ENCODE measurements at regions not wholly inside any gene's neighbourhood (a gene's known extent, or its start where the extent isn't known, plus 50 kb on each side); places are given as distances from the start of the nearest gene placed in this dataset.

- DNase-seq: peak; percentile 68
Measured at GRCh38 chr12:91994208-91994797, 151.3 kb downstream of the BTG1 start.

- DNase-seq: no peak
Measured at GRCh38 chr12:91993287-91994017, 152.2 kb downstream of the BTG1 start.

GRCh38 chr12:91991399-91992187, 154.1 kb downstream of the BTG1 start:
- DNase-seq: no peak

DNA sequence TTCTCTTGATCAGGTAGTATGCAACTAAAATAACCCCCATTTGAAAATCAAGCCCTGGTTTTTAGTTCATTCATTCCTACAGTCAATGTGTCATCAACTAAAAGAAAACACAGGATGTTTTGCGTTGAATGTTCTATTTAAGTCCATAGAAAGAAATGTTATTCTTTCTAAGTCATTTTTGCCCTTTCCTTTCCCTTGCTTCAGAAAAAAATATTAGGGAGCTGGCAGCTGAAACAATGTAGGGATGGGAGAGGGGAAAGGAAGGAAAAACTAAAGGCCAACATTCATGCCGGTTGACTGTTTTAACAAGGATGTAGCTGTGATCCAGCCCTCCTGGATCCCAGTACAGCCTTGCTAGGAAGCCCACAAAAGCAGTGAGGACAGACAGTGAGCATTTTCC, 155.1 kb downstream of the BTG1 start:
- no peak for DNase-seq

DNA sequence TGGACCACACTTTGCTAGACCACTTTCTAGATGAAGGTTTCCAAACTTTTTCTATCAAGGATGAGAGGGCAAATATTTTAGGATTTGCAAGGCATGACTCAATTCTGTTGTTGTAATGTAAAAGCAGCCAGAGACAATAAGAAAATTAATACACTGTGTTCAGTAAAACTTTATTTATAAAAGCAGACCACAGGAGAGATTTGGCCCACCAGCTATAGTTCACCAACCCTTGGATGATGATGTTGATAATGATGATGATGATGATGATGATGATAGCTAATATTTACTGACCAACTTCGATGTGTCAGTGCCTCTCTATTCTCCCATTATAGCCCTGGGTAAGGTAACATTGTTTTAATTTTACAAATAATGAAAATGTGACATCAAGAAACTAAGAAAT, 156.5 kb downstream of the BTG1 start:
- no peak for DNase-seq

GRCh38 chr12:91988086-91988923, 157.3 kb downstream of the BTG1 start:
- no peak for DNase-seq

- DNase-seq: no peak
Measured at GRCh38 chr12:91986084-91986483, 159.6 kb downstream of the BTG1 start.

- no peak for DNase-seq
Measured at GRCh38 chr12:91985002-91985787, 160.5 kb downstream of the BTG1 start.

DNA sequence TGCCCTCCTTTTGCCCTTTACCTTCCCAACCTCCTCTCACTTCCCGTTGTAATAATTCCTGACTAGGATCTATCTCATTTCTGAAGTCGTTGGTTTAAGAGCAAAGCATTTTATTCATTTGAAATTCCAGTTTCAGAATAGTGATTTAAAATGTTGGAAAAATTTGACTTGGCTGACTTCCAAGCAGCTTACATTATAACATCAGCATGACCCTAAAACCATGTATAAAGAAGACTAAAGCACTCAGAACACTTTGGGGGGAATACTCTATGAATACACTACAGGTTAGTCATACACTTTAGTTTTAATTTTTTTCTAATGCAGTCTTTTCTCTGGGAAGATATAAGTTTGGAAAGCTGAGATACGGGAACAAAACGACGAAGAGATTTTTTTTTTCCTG, 161.1 kb downstream of the BTG1 start:
- DNase-seq: no peak

- DNase-seq: no peak
Measured at GRCh38 chr12:91983935-91984334, 161.7 kb downstream of the BTG1 start.

GRCh38 chr12:91982946-91983345, 162.7 kb downstream of the BTG1 start:
- no peak for DNase-seq

GRCh38 chr12:91980389-91980821, 165.2 kb downstream of the BTG1 start:
- DNase-seq: no peak

- DNase-seq: no peak
Measured at GRCh38 chr12:91978143-91978542, 167.5 kb downstream of the BTG1 start.

DNA sequence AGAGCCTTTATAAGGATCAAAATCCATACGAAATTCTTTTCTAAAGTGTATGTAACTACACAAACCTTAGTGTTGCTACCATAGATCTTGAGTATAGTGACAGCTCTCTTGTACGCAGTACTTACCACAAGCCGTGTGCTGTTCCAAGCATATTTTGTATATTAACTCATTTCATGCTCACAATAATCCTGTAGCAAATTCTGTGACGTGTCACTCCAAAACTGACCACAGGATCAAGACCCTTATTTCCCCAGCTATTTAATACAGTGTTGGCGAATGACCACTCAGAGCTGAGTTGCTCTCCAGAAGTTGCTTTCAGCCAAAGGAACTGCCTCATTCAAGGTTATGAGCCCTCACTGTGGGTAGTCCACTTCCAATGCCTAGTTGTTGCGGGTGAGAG, 169.8 kb downstream of the BTG1 start:
- DNase-seq: no peak

DNA sequence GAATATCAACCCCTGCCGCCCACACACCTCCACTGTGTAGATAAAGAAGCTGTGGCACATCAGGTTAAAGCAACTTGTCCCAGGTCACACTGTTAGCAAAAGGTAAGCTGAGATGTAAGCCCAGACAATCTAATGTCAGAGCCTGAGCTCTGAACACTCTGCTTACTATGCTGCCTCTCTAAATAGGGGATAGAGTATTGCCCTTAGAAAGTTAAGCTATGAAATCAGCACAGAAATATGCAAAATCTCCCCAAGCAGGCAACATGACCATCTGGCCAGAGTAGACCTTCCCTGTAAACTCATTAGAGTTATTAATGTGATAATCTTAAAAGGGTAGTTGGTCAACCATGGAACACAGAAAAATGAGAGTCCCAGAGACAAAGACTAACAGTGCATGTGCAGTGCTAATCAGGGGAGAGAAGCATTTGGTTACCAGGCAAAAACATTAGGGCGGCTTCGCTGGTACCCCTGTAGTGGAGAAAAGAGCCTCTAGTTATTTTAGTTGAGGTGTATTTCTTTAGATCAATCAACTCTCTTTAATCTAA, 171.0 kb downstream of the BTG1 start:
- DNase-seq: no peak

GRCh38 chr12:91973813-91974212, 171.8 kb downstream of the BTG1 start:
- no peak for DNase-seq

- no peak for DNase-seq
Measured at GRCh38 chr12:91972896-91973295, 172.8 kb downstream of the BTG1 start.

DNA sequence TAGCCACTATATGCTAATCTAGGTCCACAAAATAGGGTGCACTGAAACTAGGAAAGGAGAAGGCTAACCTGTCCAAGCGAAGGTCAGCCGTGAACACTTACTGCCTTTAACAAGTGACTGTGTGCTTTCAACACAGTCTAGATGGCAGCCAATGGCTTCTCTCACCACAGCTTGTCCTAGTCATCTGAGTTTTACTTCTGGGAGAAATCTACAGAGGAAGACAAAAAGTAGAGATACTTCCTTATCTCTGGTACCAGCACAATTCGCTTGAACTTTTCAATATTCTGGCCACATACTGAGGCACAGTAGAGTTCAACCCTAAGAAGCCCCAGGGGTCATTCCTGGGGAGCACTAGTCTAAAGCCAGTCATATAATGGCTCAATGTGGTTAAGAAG, 176.9 kb downstream of the BTG1 start:
- no peak for DNase-seq

GRCh38 chr12:91968076-91968776, 177.4 kb downstream of the BTG1 start:
- no peak for DNase-seq

GRCh38 chr12:91967590-91967989, 178.1 kb downstream of the BTG1 start:
- DNase-seq: no peak

DNA sequence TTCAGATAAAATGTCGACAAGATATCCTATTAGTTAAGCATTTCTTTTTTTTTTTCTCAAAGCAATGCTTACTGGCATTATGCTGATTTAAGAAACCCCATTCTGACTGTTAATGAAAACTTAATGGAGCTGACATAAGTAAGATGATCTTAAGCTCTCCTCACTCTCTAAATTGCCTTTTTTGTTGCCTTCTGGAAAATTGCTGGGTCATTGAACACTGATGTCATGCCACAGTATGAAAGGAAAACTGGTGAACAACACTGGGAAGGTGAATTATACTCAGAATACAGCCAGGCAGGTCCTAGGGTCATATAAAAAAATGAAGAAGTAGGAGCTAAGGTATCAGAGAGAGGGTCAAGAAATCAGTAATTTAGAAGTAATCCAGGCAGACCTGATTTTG, 179.9 kb downstream of the BTG1 start:
- DNase-seq: no peak

Data from NCI-H446 treated with DMSO at 0.1 percent for 48 hours (cell line).